Stimulated activated CD8-positive, alpha-beta memory T cell treated with anti-CD3 and anti-CD28 coated beads, Interleukin-15, amount 100 ng/mL, for 48 hours (primary cell): ENCODE measurements at regions not wholly inside any gene's neighbourhood (a gene's known extent, or its start where the extent isn't known, plus 50 kb on each side); places are given as distances from the start of the nearest gene placed in this dataset.

Experiments
- DNase-seq, 2 donors: peaks; one replicate each; pipeline ENCODE4 v3.0.0-alpha.2; 2020; ENCODE audit warnings: low read depth in 2 of 2

GRCh38 chr17:77771145-77771544 is 187.4 kb upstream of the TNRC6C start:
- no peak for DNase-seq

- no peak for DNase-seq
Measured at GRCh38 chr17:77771587-77771986, 186.9 kb upstream of the TNRC6C start.

- no peak for DNase-seq
Measured at GRCh38 chr17:77771998-77772397, 186.5 kb upstream of the TNRC6C start.

GRCh38 chr17:77772461-77772897 is 186.0 kb upstream of the TNRC6C start:
- peak; percentile 32 to 39 for DNase-seq

- DNase-seq = no peak
Measured at GRCh38 chr17:77772899-77773358, 185.6 kb upstream of the TNRC6C start.

GRCh38 chr17:77774182-77774581 is 184.3 kb upstream of the TNRC6C start:
- DNase-seq = no peak

- DNase-seq = no peak
Measured at GRCh38 chr17:77778636-77779489, 179.6 kb upstream of the TNRC6C start.

- no peak for DNase-seq
Measured at GRCh38 chr17:77779711-77780539, 178.6 kb upstream of the TNRC6C start.

GRCh38 chr17:77781536-77781935 is 177.0 kb upstream of the TNRC6C start:
- no peak for DNase-seq

GRCh38 chr17:77782201-77782600 is 176.3 kb upstream of the TNRC6C start:
- no peak for DNase-seq

GRCh38 chr17:77782611-77783010 is 175.9 kb upstream of the TNRC6C start:
- DNase-seq = no peak

GRCh38 chr17:77783991-77784820 is 174.3 kb upstream of the TNRC6C start:
- peak; percentile 30 to 40 for DNase-seq

- DNase-seq = no peak
Measured at GRCh38 chr17:77785312-77785905, 173.1 kb upstream of the TNRC6C start.

GRCh38 chr17:77786090-77786489 is 172.4 kb upstream of the TNRC6C start:
- no peak for DNase-seq

- no peak for DNase-seq
Measured at GRCh38 chr17:77786740-77787505, 171.6 kb upstream of the TNRC6C start.

- no peak for DNase-seq
Measured at GRCh38 chr17:77790143-77790829, 168.2 kb upstream of the TNRC6C start.

GRCh38 chr17:77792626-77793025 is 165.9 kb upstream of the TNRC6C start:
- DNase-seq = no peak

GRCh38 chr17:77793146-77793970 is 165.1 kb upstream of the TNRC6C start:
- DNase-seq = no peak

GRCh38 chr17:77793971-77794235 is 164.6 kb upstream of the TNRC6C start:
- no peak for DNase-seq
